Naive B cell (primary cell): ENCODE measurements at regions not wholly inside any gene's neighbourhood (a gene's known extent, or its start where the extent isn't known, plus 50 kb on each side); places are given as distances from the start of the nearest gene placed in this dataset.

Experiments used
- ATAC-seq, 2 donors: fragments of 150-1000 bp; cut with Tn5 transposase; 2 replicates each; pipeline ENCODE4 v1.10.0; 2021; ENCODE audit warnings: low read depth in 2 of 2, mild to moderate bottlenecking in 2 of 2, moderate library complexity in 2 of 2
- DNase-seq: peaks from one replicate; pipeline ENCODE4 v3.0.0; 2022
- H3K27ac Mint-ChIP-seq, 6 donors: one replicate each; pipeline ENCODE4 v1.8.0; 2020 to 2022; ENCODE audit warnings: mild to moderate bottlenecking in 6 of 6, mixed read lengths in 6 of 6, moderate library complexity in 5 of 6, inconsistent platforms in 2 of 6
- H3K27me3 Mint-ChIP-seq, 3 donors: one replicate each; pipeline ENCODE4 v1.8.0; 2021 to 2022; ENCODE audit warnings: mixed read lengths in 3 of 3, mild to moderate bottlenecking in 1 of 3
- H3K36me3 Mint-ChIP-seq, 2 donors: one replicate each; pipeline ENCODE4 v1.8.0; 2020 to 2022; ENCODE audit warnings: mixed read lengths in 2 of 2, inconsistent platforms in 1 of 2, mild to moderate bottlenecking in 1 of 2
- H3K4me1 Mint-ChIP-seq, 3 donors: one replicate each; pipeline ENCODE4 v1.8.0; 2020 to 2022; ENCODE audit warnings: mixed read lengths in 3 of 3, inconsistent platforms in 1 of 3, mild to moderate bottlenecking in 1 of 3, moderate library complexity in 1 of 3
- H3K4me3 Mint-ChIP-seq, 8 donors: one replicate each; pipeline ENCODE4 v1.8.0; 2020 to 2022; ENCODE audit warnings: mild to moderate bottlenecking in 8 of 8, mixed read lengths in 8 of 8, moderate library complexity in 8 of 8, inconsistent platforms in 2 of 8
- H3K9me3 Mint-ChIP-seq, 7 donors: one replicate each; pipeline ENCODE4 v1.8.0; 2020 to 2022; ENCODE audit warnings: mixed read lengths in 7 of 7, mild to moderate bottlenecking in 5 of 7, inconsistent platforms in 2 of 7, moderate library complexity in 1 of 7

DNA sequence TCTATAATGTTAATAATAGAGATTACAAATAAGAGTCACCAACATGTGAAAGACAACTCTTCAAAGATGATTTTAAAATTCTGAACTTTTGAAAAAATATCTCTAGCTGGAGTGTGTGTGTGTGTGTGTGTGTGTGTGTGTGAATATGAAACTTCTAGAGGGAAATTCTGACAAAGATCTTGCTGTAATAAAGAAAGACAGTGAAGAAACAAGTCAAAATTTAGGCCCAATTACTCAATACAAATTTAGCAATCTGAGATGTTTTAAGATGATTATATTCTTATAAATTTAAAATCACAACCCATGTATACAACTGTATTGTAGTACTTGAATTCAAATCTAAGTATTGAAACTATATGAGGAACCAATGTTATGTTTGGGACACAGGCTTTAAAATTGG, 57.2 kb upstream of the UGP2 start:
- H3K4me3 Mint-ChIP-seq: no peak overlapping the region
- no peaks in the 10 kb centered on the region for H3K4me1 Mint-ChIP-seq
- DNase-seq (no peak), ATAC-seq (no peak)
- H3K27ac Mint-ChIP-seq: no peak overlapping the region
- H3K27me3 Mint-ChIP-seq: no peaks in the 10 kb centered on the region
- H3K36me3 Mint-ChIP-seq: no peaks in the 10 kb centered on the region
- no peaks in the 10 kb centered on the region for H3K9me3 Mint-ChIP-seq

DNA sequence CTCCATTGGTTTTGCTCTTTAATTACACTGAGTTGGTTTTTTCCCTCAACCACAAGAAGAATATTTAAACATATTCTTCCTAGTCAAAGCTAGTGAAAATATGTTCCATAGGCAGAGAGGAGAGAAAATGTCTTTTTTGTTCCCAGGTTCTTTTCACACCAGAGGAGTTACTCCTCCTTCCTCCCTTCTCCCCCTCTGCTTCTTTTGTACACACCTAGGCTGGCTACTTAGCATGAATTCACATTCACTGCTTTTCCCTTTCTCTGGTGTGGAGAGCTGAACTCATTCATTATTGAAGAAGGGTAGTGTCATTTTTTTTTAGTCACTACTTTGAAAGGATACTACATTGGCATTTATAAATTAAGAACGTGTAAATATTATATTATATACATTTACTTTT, 56.6 kb upstream of the UGP2 start:
- Mint-ChIP-seq H3K27me3 (no peaks in the 10 kb centered on the region), H3K27ac (no peak overlapping the region)

DNA sequence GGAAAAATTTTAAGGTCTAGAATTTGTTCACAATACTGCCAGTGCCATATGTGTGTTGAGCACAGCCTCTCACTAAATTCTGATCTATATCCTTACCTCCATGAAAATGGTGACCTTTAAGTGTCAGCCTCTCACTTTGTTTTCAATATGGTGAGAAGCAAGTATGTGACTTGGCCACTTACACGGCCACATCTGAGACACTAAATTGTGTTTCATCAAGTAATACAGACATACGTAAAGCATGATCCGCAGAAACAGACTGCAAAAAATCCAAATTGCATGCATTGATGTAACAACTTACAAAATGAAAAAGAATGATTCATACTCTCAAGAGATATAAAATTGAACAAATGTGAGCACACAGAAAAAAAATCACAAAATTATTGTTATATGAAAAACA, 55.2 kb upstream of the UGP2 start:
- no peaks in the 10 kb centered on the region for H3K27me3 Mint-ChIP-seq
- H3K36me3 Mint-ChIP-seq: no peaks in the 10 kb centered on the region
- H3K4me3 Mint-ChIP-seq: no peak overlapping the region
- H3K9me3 Mint-ChIP-seq: no peaks in the 10 kb centered on the region
- no peaks in the 10 kb centered on the region for H3K4me1 Mint-ChIP-seq
- DNase-seq: no peak
- ATAC-seq: no peak
- H3K27ac Mint-ChIP-seq: no peak overlapping the region

More for the DNA sequence above, 56.6 kb upstream of the UGP2 start:
- Mint-ChIP-seq H3K4me3 (no peak overlapping the region), H3K36me3 (no peaks in the 10 kb centered on the region), H3K4me1 (no peaks in the 10 kb centered on the region), H3K9me3 (no peaks in the 10 kb centered on the region)
- no peak for DNase-seq
- no peak for ATAC-seq

DNA sequence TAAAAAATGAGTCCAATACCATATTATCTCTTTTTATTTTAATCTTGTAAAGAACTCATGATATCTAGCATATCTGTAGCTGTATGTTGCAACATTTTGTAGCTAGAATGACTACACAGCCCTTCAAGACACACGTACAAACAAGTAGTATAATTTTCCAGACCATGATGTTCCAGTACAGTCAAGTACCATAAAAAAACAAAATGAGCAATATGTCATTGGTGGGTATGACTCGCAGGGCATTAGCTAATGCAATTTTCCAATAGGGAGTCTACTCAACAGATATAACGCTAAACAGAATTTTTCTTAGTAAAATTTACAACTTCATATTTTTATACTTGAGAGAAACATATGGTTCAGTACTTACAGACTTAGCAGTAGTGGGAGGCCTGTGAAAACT, 53.6 kb upstream of the UGP2 start:
- no peaks in the 10 kb centered on the region for H3K27me3 Mint-ChIP-seq
- peaks cover 0 to 6% (median 0%) of the 10 kb centered on the region in 7 donors for H3K9me3 Mint-ChIP-seq
- DNase-seq (no peak), ATAC-seq (no peak)
- no peak overlapping the region for H3K27ac Mint-ChIP-seq
- H3K4me1 Mint-ChIP-seq: no peaks in the 10 kb centered on the region
- no peak overlapping the region for H3K4me3 Mint-ChIP-seq
- no peaks in the 10 kb centered on the region for H3K36me3 Mint-ChIP-seq

DNA sequence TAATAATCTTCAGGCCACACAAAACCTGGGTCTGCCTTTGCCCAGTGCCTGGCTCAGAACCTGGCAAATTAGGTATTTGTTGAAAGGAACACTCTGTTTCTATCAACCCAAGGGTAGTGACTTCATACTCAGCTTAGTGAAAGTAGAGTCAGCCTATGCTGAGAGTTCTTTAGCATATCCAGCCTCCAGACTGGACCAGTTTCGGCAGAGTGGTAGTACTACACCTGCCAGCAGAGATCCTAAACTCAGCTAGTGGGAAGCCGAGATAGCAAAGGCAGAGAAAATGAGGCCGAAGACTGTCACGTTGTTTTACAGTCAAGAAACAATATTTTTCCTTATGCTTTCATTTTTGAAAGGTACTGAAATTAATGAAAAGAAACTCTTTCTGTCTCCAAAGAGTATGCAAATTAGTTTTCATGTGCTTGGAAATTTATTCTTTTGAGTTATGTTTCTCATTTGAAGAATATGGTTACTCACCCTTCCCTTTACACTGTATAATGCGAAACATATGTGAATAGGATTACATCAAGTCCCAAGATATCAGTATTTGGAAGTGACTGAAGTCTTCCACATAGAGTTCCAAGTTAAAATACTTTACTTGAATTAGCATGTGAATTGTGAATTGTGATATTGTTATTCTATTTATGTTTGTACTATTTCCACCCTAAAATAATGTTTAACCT, 52.2 kb upstream of the UGP2 start:
- no peak overlapping the region for H3K27ac Mint-ChIP-seq
- H3K4me1 Mint-ChIP-seq: no peaks in the 10 kb centered on the region
- no peak for ATAC-seq

DNA sequence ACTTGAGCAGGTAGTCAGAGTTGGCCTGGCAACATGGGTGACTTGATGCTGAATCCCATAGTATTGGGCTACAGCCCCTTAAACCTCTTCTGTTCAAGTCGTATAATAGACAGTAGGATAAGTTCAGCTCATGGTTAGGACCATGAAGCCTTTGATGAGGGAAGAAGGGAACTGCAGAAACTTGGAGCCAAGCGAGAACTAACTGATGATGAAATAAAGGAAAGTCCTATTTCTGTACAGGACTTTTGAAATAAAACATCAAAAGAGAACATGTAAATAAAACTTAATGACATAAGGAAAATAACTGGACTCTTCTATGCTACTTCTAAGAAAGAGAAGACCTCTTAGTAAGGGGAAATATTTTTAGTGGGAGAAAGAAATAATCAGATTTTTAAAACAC, 51.2 kb upstream of the UGP2 start:
- DNase-seq (no peak), ATAC-seq (no peak)
- Mint-ChIP-seq H3K27ac (no peak overlapping the region), H3K4me3 (no peak overlapping the region), H3K27me3 (no peaks in the 10 kb centered on the region), H3K9me3 (peaks cover 0 to 6% (median 0%) of the 10 kb centered on the region in 7 donors), H3K36me3 (no peaks in the 10 kb centered on the region), H3K4me1 (no peaks in the 10 kb centered on the region)

More for the DNA sequence above, 52.2 kb upstream of the UGP2 start:
- DNase-seq: no peak
- H3K27me3 Mint-ChIP-seq: no peaks in the 10 kb centered on the region
- H3K9me3 Mint-ChIP-seq: peaks cover 0 to 6% (median 0%) of the 10 kb centered on the region in 7 donors
- H3K36me3 Mint-ChIP-seq: no peaks in the 10 kb centered on the region
- H3K4me3 Mint-ChIP-seq: no peak overlapping the region

DNA sequence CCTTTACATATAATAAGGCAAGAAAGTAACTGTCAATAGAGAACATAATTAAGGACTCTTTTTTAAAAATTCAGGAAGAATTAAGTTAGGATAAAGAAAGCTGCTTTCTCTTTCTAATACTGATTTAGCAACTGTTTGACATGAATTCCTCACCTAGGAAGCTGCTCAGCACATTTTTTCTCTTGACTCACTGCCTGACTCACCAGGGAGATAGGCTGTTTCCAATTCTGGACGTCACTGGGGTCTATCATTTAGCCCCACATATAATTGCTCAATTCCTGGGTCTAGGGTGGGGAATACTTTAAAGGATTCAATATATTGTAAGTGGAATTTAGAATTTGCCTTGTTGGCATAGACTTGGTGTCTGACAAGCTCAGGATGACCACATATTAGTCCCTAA, 50.8 kb upstream of the UGP2 start:
- DNase-seq: no peak
- Mint-ChIP-seq H3K36me3 (no peaks in the 10 kb centered on the region), H3K27ac (no peak overlapping the region), H3K4me1 (no peaks in the 10 kb centered on the region), H3K27me3 (no peaks in the 10 kb centered on the region), H3K4me3 (no peak overlapping the region), H3K9me3 (peaks cover 0 to 6% (median 0%) of the 10 kb centered on the region in 7 donors)
- no peak for ATAC-seq

DNA sequence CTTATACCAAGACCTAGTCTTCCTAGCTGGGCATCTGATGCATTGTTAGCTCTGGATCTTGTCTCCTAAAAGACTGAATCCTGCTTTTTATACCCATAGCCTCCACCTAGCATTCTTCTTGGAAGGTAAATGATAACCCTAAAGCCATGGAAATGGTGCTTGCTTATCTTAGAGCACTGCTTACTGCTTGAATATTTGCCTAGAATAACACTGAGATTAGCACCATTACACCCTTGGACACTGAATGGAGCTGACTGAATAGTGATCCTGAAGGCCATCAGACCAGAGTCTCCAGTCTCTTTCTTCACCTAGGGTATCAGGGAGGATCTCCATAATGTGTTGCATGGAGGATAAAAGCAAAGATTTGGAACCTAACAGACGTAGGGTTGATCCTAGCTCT, 50.3 kb upstream of the UGP2 start:
- peaks cover 0 to 6% (median 0%) of the 10 kb centered on the region in 7 donors for H3K9me3 Mint-ChIP-seq
- H3K27ac Mint-ChIP-seq: no peak overlapping the region
- no peaks in the 10 kb centered on the region for H3K27me3 Mint-ChIP-seq
- H3K4me3 Mint-ChIP-seq: no peak overlapping the region
- no peaks in the 10 kb centered on the region for H3K4me1 Mint-ChIP-seq
- ATAC-seq (no peak), DNase-seq (no peak)
- no peaks in the 10 kb centered on the region for H3K36me3 Mint-ChIP-seq
